Occipital lobe (tissue), 1 donor: ENCODE measurements at regions not wholly inside any gene's neighbourhood (a gene's known extent, or its start where the extent isn't known, plus 50 kb on each side); places are given as distances from the start of the nearest gene placed in this dataset.
A peak's percentile ranks its signal among the peaks of the same experiment; 100 is the strongest.

Source experiments
- DNase-seq: peaks from one replicate; lab custom pipeline; 2025; lab: John Stamatoyannopoulos, UW

- DNase-seq = no peak
Observed at GRCh38 chr7:155981703-155982102, 169.4 kb upstream of the SHH start.

- no peak for DNase-seq
Observed at GRCh38 chr7:155980841-155981240, 168.6 kb upstream of the SHH start.

- no peak for DNase-seq
Observed at GRCh38 chr7:155979994-155980393, 167.7 kb upstream of the SHH start.

- DNase-seq = no peak
Observed at GRCh38 chr7:155979566-155979965, 167.3 kb upstream of the SHH start.

- DNase-seq = no peak
Observed at GRCh38 chr7:155975490-155975889, 163.2 kb upstream of the SHH start.

GRCh38 chr7:155974186-155974897, 162.1 kb upstream of the SHH start:
- DNase-seq = no peak

DNA sequence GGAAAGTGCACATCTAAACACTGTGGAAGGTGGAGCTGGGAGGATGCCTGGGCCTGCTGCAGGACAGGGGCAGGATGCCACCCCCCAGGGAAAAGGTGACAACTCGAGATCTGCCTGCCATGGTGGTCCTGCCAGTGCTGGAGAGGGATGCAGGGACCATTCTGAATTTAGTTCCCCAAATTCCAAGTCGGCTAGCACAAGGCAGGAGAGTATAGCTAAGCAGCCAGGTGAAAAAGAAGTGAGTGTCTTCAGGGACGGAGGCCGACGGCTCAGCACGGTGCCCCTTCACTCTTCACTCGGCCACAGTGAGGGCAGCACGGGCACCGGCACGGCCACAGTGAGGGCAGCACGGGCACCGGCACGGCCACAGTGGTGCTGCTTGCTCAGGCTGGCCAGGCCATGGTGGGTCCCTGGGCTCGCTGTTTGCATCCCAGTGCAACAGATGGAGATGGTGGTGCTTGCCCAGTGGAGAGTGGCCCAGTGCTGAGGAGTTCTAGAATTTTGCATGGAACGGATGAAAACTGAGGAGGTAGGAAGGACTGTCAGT, 161.3 kb upstream of the SHH start:
- no peak for DNase-seq

GRCh38 chr7:155972651-155973390, 160.6 kb upstream of the SHH start:
- no peak for DNase-seq

DNA sequence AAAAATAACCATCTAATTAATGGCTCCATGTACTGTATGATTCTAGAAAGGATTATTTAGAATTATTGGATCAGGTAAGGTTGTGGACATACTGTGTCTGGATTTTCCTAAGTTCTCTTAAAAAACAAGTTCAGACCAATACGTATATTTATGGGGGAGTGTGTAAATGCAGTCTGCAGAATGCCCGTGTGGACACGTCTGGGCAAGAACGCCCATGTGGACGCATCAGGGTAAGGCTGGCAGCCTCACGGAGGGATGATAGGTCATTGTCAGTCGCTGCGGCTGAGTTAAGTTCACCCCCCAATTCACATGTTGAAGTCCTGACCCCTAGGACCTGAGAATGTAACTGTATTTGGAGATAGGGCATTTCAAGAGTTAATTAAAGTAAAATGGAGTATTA, 160.0 kb upstream of the SHH start:
- no peak for DNase-seq

GRCh38 chr7:155971180-155971770, 159.0 kb upstream of the SHH start:
- no peak for DNase-seq

DNA sequence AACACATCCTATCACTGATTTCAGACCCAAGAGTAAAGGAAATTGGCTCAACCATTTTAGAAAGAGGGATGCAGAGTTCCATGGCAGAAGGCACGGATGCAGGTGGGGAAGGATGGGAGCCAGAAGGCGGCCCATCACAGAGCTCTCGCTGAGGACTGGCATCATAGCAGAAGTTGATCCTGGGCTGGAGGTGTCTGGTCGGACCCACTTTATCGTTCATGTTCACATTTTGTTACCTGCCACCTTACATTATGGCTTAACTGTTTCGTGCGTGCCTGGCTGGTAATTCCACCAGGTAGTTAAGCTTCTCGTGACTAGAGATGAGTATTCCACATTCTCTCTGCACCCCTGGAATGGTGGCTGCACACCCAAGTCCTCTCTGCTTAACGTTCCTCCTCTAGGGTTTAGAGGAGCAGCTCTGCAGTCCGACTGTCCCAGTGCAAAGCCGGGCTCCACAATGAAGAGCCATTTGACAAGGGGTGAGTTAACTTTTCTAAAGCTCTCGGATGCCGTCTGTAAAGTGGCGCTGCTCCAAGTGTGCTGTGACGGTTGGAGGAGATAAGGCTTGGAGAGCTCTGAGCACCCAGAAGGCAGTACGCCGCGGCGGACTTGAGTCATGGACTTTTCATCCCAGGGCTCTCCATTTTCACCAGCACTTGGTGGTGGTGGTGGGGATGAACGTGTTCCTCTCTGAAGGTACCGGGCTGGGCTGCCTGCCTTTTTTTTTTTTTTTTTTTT, 157.1 kb upstream of the SHH start:
- DNase-seq = no peak

DNA sequence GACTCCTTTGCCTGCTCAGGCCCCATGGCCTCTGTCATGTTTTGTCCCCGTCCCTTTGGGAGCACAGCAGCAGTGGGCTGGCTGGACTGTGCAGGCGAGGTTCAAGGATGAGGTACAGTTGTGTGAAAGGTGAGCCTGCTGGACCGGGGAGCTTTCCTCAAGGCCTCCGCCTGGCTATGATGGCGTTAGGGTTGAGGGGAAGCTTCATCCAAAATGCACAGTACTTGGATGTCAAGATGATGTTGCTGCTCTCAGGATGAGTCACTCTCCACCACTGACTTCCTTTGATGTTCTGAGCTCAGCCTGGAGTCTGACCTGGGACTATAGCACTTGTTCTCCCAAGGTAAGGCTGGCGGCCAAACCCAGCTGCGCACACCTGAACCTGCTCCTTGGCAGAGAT, 152.7 kb upstream of the SHH start:
- DNase-seq = no peak

DNA sequence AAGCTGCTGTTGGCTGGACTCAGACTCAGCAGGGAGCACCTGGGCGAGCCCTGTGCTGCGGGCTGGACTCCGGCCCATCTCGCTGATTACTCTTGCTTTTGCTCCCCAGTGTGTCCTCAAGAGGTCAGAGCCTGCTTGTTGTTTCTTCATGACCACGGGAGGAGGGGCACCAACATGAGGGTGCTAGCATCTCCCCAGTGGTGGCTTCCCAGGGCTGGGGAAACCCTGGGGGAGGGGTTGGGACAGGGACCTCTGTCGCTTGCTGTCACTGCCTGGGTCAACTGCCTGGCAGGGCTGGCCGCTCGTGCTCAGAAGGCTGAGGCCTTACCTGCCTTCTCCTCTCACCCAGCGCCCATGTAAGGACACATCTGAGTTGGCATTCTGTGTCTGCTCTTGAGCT, 152.3 kb upstream of the SHH start:
- no peak for DNase-seq

- no peak for DNase-seq
Observed at GRCh38 chr7:155963771-155964195, 151.5 kb upstream of the SHH start.

- no peak for DNase-seq
Observed at GRCh38 chr7:155963356-155963755, 151.1 kb upstream of the SHH start.

DNA sequence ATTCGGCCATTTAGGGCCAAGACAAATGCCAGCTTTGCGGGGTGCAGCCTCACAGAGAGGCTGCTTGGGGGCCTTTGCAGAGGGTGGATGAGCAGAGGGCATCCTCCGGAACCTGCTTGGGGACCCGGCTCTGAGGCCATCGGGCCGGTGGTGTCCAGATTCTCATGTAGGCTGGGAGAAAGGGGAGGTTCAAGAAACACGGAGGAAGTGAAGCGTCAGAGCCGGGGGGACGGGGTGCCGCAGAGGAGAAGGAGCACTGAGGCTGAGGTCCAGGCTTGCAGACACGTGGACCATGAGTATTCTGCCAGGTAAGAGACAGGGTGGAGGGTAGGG, 150.7 kb upstream of the SHH start:
- DNase-seq = no peak

GRCh38 chr7:155962191-155962967, 150.1 kb upstream of the SHH start:
- DNase-seq = no peak

DNA sequence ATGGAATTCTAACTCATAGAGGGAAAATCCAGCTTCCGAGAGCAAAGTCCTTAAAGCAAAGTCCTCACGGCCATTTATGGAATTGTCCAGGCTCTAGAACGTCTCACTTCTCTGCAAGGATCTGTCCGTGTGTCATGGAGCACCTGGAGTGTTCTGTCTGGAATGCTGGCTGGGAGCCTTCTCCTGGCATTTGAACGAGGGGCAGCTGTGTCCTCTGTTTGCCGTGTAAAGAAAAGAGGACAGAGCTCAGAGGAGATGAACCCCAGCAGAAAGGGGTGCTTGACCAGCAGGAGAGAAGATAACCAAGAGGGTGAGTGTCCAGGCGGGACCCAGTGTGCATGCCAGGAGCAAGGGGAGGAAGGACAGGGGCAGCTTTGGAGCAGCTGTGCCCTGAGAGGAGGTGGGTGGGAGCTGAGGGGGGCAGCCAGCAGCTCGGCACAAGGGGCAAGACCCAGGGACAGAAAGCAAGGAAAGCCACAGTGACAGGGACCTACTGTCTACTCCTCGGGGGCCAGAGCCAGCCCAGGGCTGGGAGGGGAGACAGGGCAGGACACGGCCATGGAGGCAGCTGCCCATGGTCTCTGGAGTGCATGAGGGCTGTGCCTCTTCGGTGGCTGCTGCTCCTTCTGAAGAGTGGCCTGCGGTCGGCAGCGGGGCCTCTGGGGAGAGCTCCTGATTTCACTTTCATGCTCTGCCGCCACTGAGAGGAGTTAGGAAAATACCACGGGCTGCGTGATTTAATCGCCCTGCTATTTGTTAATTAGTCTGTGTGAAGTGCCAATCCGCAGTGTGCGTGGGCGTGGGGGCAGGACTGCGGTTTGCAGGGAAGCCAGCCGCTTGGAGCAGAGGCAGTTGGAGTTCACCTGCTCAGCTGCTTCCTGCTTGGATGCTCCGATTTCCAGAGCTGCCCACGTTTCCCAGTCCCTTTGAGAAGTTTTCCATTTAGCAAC, 149.3 kb upstream of the SHH start:
- peak; percentile 3 for DNase-seq

GRCh38 chr7:155959894-155960293, 147.6 kb upstream of the SHH start:
- no peak for DNase-seq

GRCh38 chr7:155956977-155957376, 144.7 kb upstream of the SHH start:
- no peak for DNase-seq
